GM23338 (cell line): ENCODE measurements at regions not wholly inside any gene's neighbourhood (a gene's known extent, or its start where the extent isn't known, plus 50 kb on each side); places are given as distances from the start of the nearest gene placed in this dataset.

Experiments used
- CREB1 ChIP-seq: fragments of 250-450 bp; sonication (Bioruptor Pico); IDR thresholded peaks from 2 replicates; pipeline ENCODE4 v1.5.0; 2020; ENCODE audit warnings: low read depth, mild to moderate bottlenecking, moderate library complexity
- EZH2 ChIP-seq: fragments of 200-600 bp; sonication (generic); IDR thresholded peaks from one replicate; pipeline ENCODE4 v1.8.0; 2017; ENCODE audit warnings: antibody characterized with exemption, mild to moderate bottlenecking, low read depth; ENCODE audit not compliant: unreplicated experiment
- JUNB ChIP-seq: IDR thresholded peaks from one replicate; pipeline ENCODE4 v1.6.1; 2016; ENCODE audit warnings: antibody characterized with exemption; ENCODE audit not compliant: unreplicated experiment
- TF ChIP-seq, protein P1 (sequence below), 2 experiments: fragments of 200-600 bp in 1 of 2; sonication (generic) in 1 of 2; conservative IDR thresholded peaks; 2 replicates each; pipeline versions ENCODE4 v1.5.1 to v1.6.1; 2016 to 2017; ENCODE audit warnings: antibody characterized with exemption in 2 of 2, low read depth in 2 of 2, mild to moderate bottlenecking in 2 of 2, moderate library complexity in 1 of 2
- TF ChIP-seq, protein P2 (sequence below): IDR thresholded peaks from one replicate; pipeline ENCODE4 v1.6.1; 2018; ENCODE audit warnings: antibody characterized with exemption; ENCODE audit not compliant: unreplicated experiment

DNA sequence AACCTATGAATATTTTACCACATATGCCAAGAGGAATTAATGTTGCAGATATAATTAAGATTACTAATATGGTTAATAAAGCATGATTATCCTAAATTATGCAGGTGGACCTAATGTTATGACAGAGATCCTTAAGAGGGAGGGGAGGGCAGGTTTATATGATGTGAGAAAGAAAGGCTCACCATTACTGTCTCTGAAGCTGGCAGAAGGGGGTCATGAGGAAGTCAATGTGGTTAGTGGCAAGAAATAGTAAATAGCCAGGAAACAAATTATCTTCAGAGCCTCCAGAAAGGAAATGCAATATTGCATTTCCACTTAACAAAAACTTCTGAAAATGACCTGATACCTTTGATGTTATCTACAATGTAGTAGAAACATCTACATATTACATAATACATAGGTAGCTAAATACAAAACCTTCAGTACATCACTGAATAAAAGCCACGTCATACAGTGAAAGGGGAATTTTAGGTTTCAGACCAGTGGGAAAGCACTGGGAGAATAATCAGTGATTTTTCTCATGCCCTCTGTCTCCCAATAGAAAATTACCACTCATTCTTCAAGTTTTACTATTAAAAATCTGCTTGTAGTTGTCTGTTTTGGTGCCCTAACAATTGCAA is 609.2 kb downstream of the SPOCK3 start:
- TF ChIP-seq, protein P1, sequence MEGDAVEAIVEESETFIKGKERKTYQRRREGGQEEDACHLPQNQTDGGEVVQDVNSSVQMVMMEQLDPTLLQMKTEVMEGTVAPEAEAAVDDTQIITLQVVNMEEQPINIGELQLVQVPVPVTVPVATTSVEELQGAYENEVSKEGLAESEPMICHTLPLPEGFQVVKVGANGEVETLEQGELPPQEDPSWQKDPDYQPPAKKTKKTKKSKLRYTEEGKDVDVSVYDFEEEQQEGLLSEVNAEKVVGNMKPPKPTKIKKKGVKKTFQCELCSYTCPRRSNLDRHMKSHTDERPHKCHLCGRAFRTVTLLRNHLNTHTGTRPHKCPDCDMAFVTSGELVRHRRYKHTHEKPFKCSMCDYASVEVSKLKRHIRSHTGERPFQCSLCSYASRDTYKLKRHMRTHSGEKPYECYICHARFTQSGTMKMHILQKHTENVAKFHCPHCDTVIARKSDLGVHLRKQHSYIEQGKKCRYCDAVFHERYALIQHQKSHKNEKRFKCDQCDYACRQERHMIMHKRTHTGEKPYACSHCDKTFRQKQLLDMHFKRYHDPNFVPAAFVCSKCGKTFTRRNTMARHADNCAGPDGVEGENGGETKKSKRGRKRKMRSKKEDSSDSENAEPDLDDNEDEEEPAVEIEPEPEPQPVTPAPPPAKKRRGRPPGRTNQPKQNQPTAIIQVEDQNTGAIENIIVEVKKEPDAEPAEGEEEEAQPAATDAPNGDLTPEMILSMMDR (conservative IDR thresholded peaks at IDR 0.05; ENCODE audit: low read depth in 2 of 2): no peak
- TF ChIP-seq JUNB: no peak
- TF ChIP-seq CREB1 (CRISPR knock-in tag): no peak
- no peak for TF ChIP-seq EZH2
- TF ChIP-seq, protein P2, sequence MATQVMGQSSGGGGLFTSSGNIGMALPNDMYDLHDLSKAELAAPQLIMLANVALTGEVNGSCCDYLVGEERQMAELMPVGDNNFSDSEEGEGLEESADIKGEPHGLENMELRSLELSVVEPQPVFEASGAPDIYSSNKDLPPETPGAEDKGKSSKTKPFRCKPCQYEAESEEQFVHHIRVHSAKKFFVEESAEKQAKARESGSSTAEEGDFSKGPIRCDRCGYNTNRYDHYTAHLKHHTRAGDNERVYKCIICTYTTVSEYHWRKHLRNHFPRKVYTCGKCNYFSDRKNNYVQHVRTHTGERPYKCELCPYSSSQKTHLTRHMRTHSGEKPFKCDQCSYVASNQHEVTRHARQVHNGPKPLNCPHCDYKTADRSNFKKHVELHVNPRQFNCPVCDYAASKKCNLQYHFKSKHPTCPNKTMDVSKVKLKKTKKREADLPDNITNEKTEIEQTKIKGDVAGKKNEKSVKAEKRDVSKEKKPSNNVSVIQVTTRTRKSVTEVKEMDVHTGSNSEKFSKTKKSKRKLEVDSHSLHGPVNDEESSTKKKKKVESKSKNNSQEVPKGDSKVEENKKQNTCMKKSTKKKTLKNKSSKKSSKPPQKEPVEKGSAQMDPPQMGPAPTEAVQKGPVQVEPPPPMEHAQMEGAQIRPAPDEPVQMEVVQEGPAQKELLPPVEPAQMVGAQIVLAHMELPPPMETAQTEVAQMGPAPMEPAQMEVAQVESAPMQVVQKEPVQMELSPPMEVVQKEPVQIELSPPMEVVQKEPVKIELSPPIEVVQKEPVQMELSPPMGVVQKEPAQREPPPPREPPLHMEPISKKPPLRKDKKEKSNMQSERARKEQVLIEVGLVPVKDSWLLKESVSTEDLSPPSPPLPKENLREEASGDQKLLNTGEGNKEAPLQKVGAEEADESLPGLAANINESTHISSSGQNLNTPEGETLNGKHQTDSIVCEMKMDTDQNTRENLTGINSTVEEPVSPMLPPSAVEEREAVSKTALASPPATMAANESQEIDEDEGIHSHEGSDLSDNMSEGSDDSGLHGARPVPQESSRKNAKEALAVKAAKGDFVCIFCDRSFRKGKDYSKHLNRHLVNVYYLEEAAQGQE: no peak
